HG02759 (cell line): ENCODE measurements at regions not wholly inside any gene's neighbourhood (a gene's known extent, or its start where the extent isn't known, plus 50 kb on each side); places are given as distances from the start of the nearest gene placed in this dataset.
"Not testable (repeated sequence)": the region's sequence is repeated elsewhere in the genome, so short reads cannot be mapped to it uniquely, and the experiment has no call there.

ENCODE experiments used
- ATAC-seq: cut with Tn5 transposase; IDR thresholded peaks from one replicate; pipeline ENCODE4 v1.9.1; 2021; ENCODE audit warnings: mild to moderate bottlenecking, moderate library complexity; ENCODE audit not compliant: unreplicated experiment

GRCh38 chr5:16987776-16988175 is 51.7 kb upstream of the MYO10 start:
- no peak for ATAC-seq

GRCh38 chr5:16990817-16991520 is 54.9 kb upstream of the MYO10 start:
- ATAC-seq: not testable (repeated sequence)

- no peak for ATAC-seq
Measured at GRCh38 chr5:16992006-16992405, 55.9 kb upstream of the MYO10 start.

GRCh38 chr5:16992444-16992843 is 56.4 kb upstream of the MYO10 start:
- ATAC-seq: no peak

GRCh38 chr5:16994565-16994964 is 58.5 kb upstream of the MYO10 start:
- ATAC-seq: no peak

- no peak for ATAC-seq
Measured at GRCh38 chr5:16995372-16995771, 59.3 kb upstream of the MYO10 start.

GRCh38 chr5:17000291-17000939 is 64.3 kb upstream of the MYO10 start:
- no peak for ATAC-seq

GRCh38 chr5:17001428-17001827 is 65.3 kb upstream of the MYO10 start:
- no peak for ATAC-seq

- ATAC-seq: no peak
Measured at GRCh38 chr5:17004441-17005106, 68.5 kb upstream of the MYO10 start.

- ATAC-seq: no peak
Measured at GRCh38 chr5:17005107-17005828, 69.2 kb upstream of the MYO10 start.

GRCh38 chr5:17012289-17012688 is 76.2 kb upstream of the MYO10 start:
- ATAC-seq: no peak

- no peak for ATAC-seq
Measured at GRCh38 chr5:17014686-17015085, 78.6 kb upstream of the MYO10 start.

- no peak for ATAC-seq
Measured at GRCh38 chr5:17018871-17019270, 82.8 kb upstream of the MYO10 start.

- ATAC-seq: no peak
Measured at GRCh38 chr5:17019324-17019723, 83.2 kb upstream of the MYO10 start.

- no peak for ATAC-seq
Measured at GRCh38 chr5:17020678-17021601, 84.9 kb upstream of the MYO10 start.

GRCh38 chr5:17021602-17021932 is 85.5 kb upstream of the MYO10 start:
- no peak for ATAC-seq

GRCh38 chr5:17022296-17022695 is 86.2 kb upstream of the MYO10 start:
- no peak for ATAC-seq

- no peak for ATAC-seq
Measured at GRCh38 chr5:17024686-17025180, 88.6 kb upstream of the MYO10 start.

GRCh38 chr5:17031659-17032277 is 95.7 kb upstream of the MYO10 start:
- not testable (repeated sequence) for ATAC-seq
